Endothelial cell of umbilical vein (primary cell): ENCODE measurements at regions not wholly inside any gene's neighbourhood (a gene's known extent, or its start where the extent isn't known, plus 50 kb on each side); places are given as distances from the start of the nearest gene placed in this dataset.

ENCODE experiments used
- BruUV-seq: library from RNA; stranded (reverse); fragments of 400-500 nt; replicated peaks from 2 replicates; lab custom pipeline; 2021; lab: Mats Ljungman, UMichigan
- CTCF ChIA-PET: fragments of 300-600, 350-600 bp; sonication (Branson Sonifier 250); formaldehyde crosslinking; loops from one replicate; lab custom pipeline; 2021; ENCODE audit warnings: antibody characterized with exemption, inconsistent platforms; lab: Charles Lee
- POLR2A ChIA-PET: fragments of 300-600, 350-600 bp; sonication (Branson Sonifier 250); formaldehyde crosslinking; loops from one replicate; lab custom pipeline; 2021; ENCODE audit warnings: antibody characterized with exemption, inconsistent platforms; lab: Charles Lee
- DNase-seq: peaks from one replicate; pipeline ENCODE4 v3.0.0-alpha.2; 2011; ENCODE audit warnings: low read depth, low spot score
- FAIRE-seq: peaks from 2 replicates; lab custom pipeline; 2011; peaks lifted over from hg19 to GRCh38; lab: Jason Lieb, UNC
- H2AFZ ChIP-seq: 2 replicates; pipeline ENCODE4 v1.6.0; 2012; ENCODE audit warnings: low read depth, low read length, control low read depth, inconsistent platforms
- H3K27ac ChIP-seq: 2 replicates; pipeline ENCODE4 v1.5.1; 2011; ENCODE audit warnings: low read depth, mild to moderate bottlenecking, control low read depth, low read length, moderate library complexity; ENCODE audit not compliant: insufficient read depth
- H3K27me3 ChIP-seq, 2 experiments: 2 replicates each; pipeline versions ENCODE4 v1.6.0 to v1.6.1; 2011; ENCODE audit warnings: low read length in 2 of 2, mixed read lengths in 1 of 2; ENCODE audit not compliant: control insufficient read depth in 2 of 2, insufficient read depth in 2 of 2
- H3K36me3 ChIP-seq, 2 experiments: 2 replicates in 1 of 2; 3 replicates in 1 of 2; pipeline ENCODE4 v1.5.1; 2011; ENCODE audit warnings: low read length in 2 of 2, mild to moderate bottlenecking in 1 of 2, moderate library complexity in 1 of 2; ENCODE audit not compliant: control insufficient read depth in 2 of 2, insufficient read depth in 2 of 2; ENCODE audit errors: extremely low read depth in 1 of 2
- H3K4me1 ChIP-seq: 3 replicates; pipeline ENCODE4 v1.5.1; 2011; ENCODE audit warnings: mild to moderate bottlenecking, low read length; ENCODE audit not compliant: control insufficient read depth, insufficient read depth; ENCODE audit errors: extremely low read depth
- H3K4me2 ChIP-seq: 2 replicates; pipeline ENCODE4 v1.6.1; 2011; ENCODE audit warnings: low read length, control low read depth, mixed read lengths; ENCODE audit not compliant: insufficient read depth
- H3K4me3 ChIP-seq, 3 experiments: fragments of 200-600 bp in 1 of 3; sonication (generic), shearing (Covaris generic) in 1 of 3; replicated peaks in 1 of 3; 2 replicates each; pipeline ENCODE4 v1.5.1; 2011 to 2016; ENCODE audit warnings: control low read depth in 3 of 3, low read length in 3 of 3, mild to moderate bottlenecking in 2 of 3, inconsistent platforms in 1 of 3, low read depth in 1 of 3, moderate library complexity in 1 of 3; ENCODE audit not compliant: insufficient read depth in 1 of 3
- H3K79me2 ChIP-seq: 2 replicates; pipeline ENCODE4 v1.6.0; 2012; ENCODE audit warnings: low read length, inconsistent platforms; ENCODE audit not compliant: control insufficient read depth, insufficient read depth
- H3K9ac ChIP-seq: replicated peaks from 2 replicates; pipeline ENCODE3; 2011; ENCODE audit warnings: low read length, control low read depth; ENCODE audit not compliant: insufficient read depth; ENCODE audit errors: extremely low read depth
- H3K9me1 ChIP-seq: replicated peaks from 3 replicates; pipeline ENCODE4 v1.6.0; 2011; ENCODE audit warnings: mild to moderate bottlenecking, low read length; ENCODE audit not compliant: control insufficient read depth, insufficient read depth; ENCODE audit errors: extremely low read depth
- H3K9me3 ChIP-seq: replicated peaks from 2 replicates; pipeline ENCODE4 v1.5.1; 2012; ENCODE audit warnings: low read length, inconsistent platforms; ENCODE audit not compliant: control insufficient read depth, insufficient read depth
- H4K20me1 ChIP-seq: replicated peaks from 2 replicates; pipeline ENCODE3; 2011; ENCODE audit warnings: mild to moderate bottlenecking, low read length; ENCODE audit not compliant: control insufficient read depth, insufficient read depth; ENCODE audit errors: extremely low read depth
- CTCF ChIP-seq, 2 donors: IDR thresholded peaks; 1 replicate in 1 of 2; 2 replicates in 1 of 2; pipeline ENCODE4 v1.5.1; 2011; ENCODE audit warnings: low read length in 2 of 2, mild to moderate bottlenecking in 2 of 2, moderate library complexity in 2 of 2, control low read depth in 1 of 2, inconsistent platforms in 1 of 2, low read depth in 1 of 2; ENCODE audit not compliant: insufficient read depth in 1 of 2; ENCODE audit errors: extremely low read depth in 1 of 2
- EZH2 ChIP-seq: IDR thresholded peaks from 2 replicates; pipeline ENCODE4 v1.6.1; 2012; ENCODE audit warnings: borderline replicate concordance, low read depth, mild to moderate bottlenecking, moderate library complexity, low read length, inconsistent platforms; ENCODE audit not compliant: severe bottlenecking
- FOS ChIP-seq: IDR thresholded peaks from 2 replicates; pipeline ENCODE4 v1.6.1; 2011; ENCODE audit warnings: mild to moderate bottlenecking, low read length, moderate library complexity, borderline replicate concordance; ENCODE audit not compliant: insufficient read depth
- GATA2 ChIP-seq: IDR thresholded peaks from 2 replicates; pipeline ENCODE4 v1.7.0; 2011; ENCODE audit warnings: low read depth, mild to moderate bottlenecking, moderate library complexity, mixed read lengths, low read length; ENCODE audit not compliant: insufficient read length, insufficient read depth
- JUN ChIP-seq: IDR thresholded peaks from 2 replicates; pipeline ENCODE4 v1.6.1; 2011; ENCODE audit warnings: borderline replicate concordance, low read depth; ENCODE audit not compliant: insufficient read length, insufficient read depth
- MAX ChIP-seq: IDR thresholded peaks from 2 replicates; pipeline ENCODE4 v1.6.1; 2011; ENCODE audit not compliant: insufficient read depth, insufficient read length
- MYC ChIP-seq: IDR thresholded peaks from one replicate; pipeline ENCODE4 v1.6.1; 2011; ENCODE audit warnings: mild to moderate bottlenecking, low read depth, low read length
- POLR2A ChIP-seq: IDR thresholded peaks from 2 replicates; pipeline ENCODE4 v1.6.1; 2012; ENCODE audit warnings: low read depth, mild to moderate bottlenecking, control low read depth, low read length
- POLR2AphosphoS5 ChIP-seq: IDR thresholded peaks from 2 replicates; pipeline ENCODE4 v1.6.1; 2012; ENCODE audit warnings: low read depth, mild to moderate bottlenecking, control low read depth, low read length, moderate library complexity; ENCODE audit not compliant: insufficient read depth
- dilution Hi-C: fragments of 300-500 bp; cut with MboI; formaldehyde crosslinking; loops from one replicate; pipeline ENCODE4 v1.15.0; 2019; ENCODE audit warnings: low sequenced_read_pairs; ENCODE audit not compliant: extremely low pct_ligation_motif_present
- intact Hi-C: fragments of 100-400 bp; cut with micrococcal nuclease; formaldehyde crosslinking; loops from one replicate; pipeline ENCODE4 v1.10.0; 2022

DNA sequence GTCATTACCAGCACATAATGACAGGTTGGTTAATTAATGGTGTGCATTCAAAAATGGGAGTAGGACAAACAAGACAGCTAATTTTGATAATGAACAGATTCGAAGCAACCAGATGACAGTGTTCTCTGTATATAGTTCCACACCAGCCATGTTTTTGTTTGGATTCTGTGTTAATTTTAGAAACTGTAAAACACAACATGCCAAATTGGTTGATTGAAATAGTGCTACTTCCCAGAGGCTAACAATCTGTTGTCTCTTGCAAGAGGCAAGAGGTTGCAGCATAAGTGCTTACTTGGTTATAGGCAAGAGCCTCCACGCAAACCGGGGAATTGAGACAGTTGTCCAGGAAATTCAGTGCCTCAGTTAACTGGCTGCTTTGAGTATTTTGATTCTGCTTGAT is 170.2 kb upstream of the HABP2 start:
- peak overlapping the region; percentile 96 for H3K4me2 ChIP-seq
- intact Hi-C loops: loop anchor here (1.0 to 10.0 kb wide), 6 partner anchors 295 to 1070 kb away; partner anchors contain the start of genes VTI1A and ZDHHC6

GRCh38 chr10:113384181-113384580 is 168.7 kb upstream of the HABP2 start:
- Histone ChIP-seq H3K36me3 (no peaks in the 10 kb centered on the region), H3K79me2 (no peaks in the 10 kb centered on the region), H4K20me1 (no peaks in the 10 kb centered on the region), H3K9me1 (no peaks in the 10 kb centered on the region), H3K27ac (no peak overlapping the region), H3K4me3 (no peak overlapping the region), H3K4me2 (no peak overlapping the region), H3K9ac (no peak overlapping the region), H3K27me3 (no peaks in the 10 kb centered on the region), H3K9me3 (no peaks in the 10 kb centered on the region), H3K4me1 (peaks cover 28% of the 10 kb centered on the region), H2AFZ (no peak overlapping the region)
- TF ChIP-seq EZH2 (no peak), POLR2A (no peak), JUN (no peak), FOS (no peak), MAX (no peak), CTCF (IDR thresholded peaks at IDR 0.05; ENCODE audit: extremely low read depth in 1 of 2, insufficient read depth in 1 of 2, low read depth in 1 of 2, low read length in 2 of 2) (no peak), POLR2AphosphoS5 (no peak), GATA2 (no peak), MYC (no peak)
- no peak for FAIRE-seq
- no peak for DNase-seq
- ChIA-PET CTCF (interaction anchor here (1.0 to 2.8 kb wide), 13 partner anchors 136 to 949 kb away, joined by 3 to 43 read pairs (median 11); no protein-coding TSS in a partner anchor), POLR2A (no interaction called here)
- dilution Hi-C loops: no loop called here
- intact Hi-C loops: loop anchor here (2.0 to 10.0 kb wide), 5 partner anchors 433 to 1072 kb away; partner anchors contain the start of genes TCF7L2, VTI1A and ZDHHC6
- no TSS peak for BruUV-seq

More for the DNA sequence above, 170.2 kb upstream of the HABP2 start:
- no peaks in the 10 kb centered on the region for H4K20me1 ChIP-seq
- no peaks in the 10 kb centered on the region for H3K27me3 ChIP-seq
- peak overlapping the region; percentile 73 for H2AFZ ChIP-seq
- peak overlapping the region; percentile 88 for H3K9ac ChIP-seq
- no peaks in the 10 kb centered on the region for H3K36me3 ChIP-seq
- H3K27ac ChIP-seq: peak overlapping the region; percentile 91
- DNase-seq (no peak), FAIRE-seq (peak; percentile 52)
- no TSS peak for BruUV-seq
- POLR2A ChIA-PET: interaction anchor here (0.6 kb wide), 1 partner anchor 846 kb away, joined by 4 read pairs; no protein-coding TSS in a partner anchor
- dilution Hi-C loops: no loop called here
- no peaks in the 10 kb centered on the region for H3K79me2 ChIP-seq
- peak overlapping the region in 1 of 3 experiments; percentile 83 for H3K4me3 ChIP-seq
- no peaks in the 10 kb centered on the region for H3K9me1 ChIP-seq
- no peak for TF ChIP-seq POLR2AphosphoS5
- H3K9me3 ChIP-seq: no peaks in the 10 kb centered on the region
- peaks cover 28% of the 10 kb centered on the region for H3K4me1 ChIP-seq
- CTCF ChIA-PET: interaction anchor here (1.3 to 2.2 kb wide), 4 partner anchors 181 to 906 kb away, joined by 3 to 5 read pairs (median 4); no protein-coding TSS in a partner anchor
